ENCODE measurements at regions not wholly inside any gene's neighbourhood (a gene's known extent, or its start where the extent isn't known, plus 50 kb on each side); places are given as distances from the start of the nearest gene placed in this dataset.

DNA sequence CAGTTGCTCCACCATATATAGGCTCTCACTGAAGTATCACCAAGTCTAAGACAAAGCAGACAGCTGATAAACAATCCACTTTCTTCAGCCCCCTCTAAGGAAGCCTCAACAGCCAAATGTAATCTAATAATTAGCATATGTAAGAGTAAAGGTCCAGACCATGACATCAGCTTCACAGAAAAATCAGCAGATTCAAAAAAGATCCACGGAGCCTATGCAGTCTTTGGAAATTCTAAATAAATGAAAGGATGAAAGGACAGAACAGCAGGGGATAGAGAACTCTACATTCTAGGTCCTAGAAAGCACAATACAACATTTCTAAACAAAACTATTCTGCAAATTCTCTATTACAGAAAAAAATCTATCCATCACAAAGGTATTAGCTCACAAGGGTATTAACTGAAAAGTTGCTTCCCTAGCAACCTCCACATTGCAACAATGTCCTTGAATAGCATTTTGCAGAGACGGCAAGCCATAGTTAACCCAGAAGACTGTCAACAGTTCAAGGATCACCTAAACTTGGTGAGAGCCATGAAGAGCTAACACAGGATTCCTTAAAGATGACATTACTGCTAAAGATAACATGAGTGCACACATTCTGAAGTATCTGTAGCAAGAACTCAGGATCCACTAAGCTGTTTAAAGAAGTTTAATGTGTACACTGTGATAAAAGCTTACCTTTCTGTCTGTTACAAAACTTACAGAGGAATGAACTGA, 74.3 kb downstream of the SIPA1L2 start:
- TF ChIP-seq POLR2AphosphoS5 (IDR thresholded peaks at IDR 0.05; ENCODE audit: insufficient read depth, low read depth, low read length): no peak
- no peak for TF ChIP-seq CTCF (IDR thresholded peaks at IDR 0.05; ENCODE audit: extremely low read depth in 1 of 2, insufficient read depth in 1 of 2, low read depth in 1 of 2, low read length in 2 of 2)
- TF ChIP-seq POLR2A (IDR thresholded peaks at IDR 0.05; ENCODE audit: low read depth, low read length): no peak
- TF ChIP-seq, protein P1, sequence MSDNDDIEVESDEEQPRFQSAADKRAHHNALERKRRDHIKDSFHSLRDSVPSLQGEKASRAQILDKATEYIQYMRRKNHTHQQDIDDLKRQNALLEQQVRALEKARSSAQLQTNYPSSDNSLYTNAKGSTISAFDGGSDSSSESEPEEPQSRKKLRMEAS (IDR thresholded peaks at IDR 0.05; ENCODE audit: insufficient read depth, insufficient read length): no peak
- no peak for TF ChIP-seq JUN (IDR thresholded peaks at IDR 0.05; ENCODE audit: borderline replicate concordance, insufficient read depth, insufficient read length, low read depth)
- no peak for TF ChIP-seq FOS (IDR thresholded peaks at IDR 0.05; ENCODE audit: borderline replicate concordance, insufficient read depth, low read length)
- no peak for TF ChIP-seq GATA2 (IDR thresholded peaks at IDR 0.05; ENCODE audit: insufficient read depth, insufficient read length, low read depth, low read length)
- no peak for TF ChIP-seq EZH2 (IDR thresholded peaks at IDR 0.05; ENCODE audit: borderline replicate concordance, low read depth, low read length, severe bottlenecking)

All from endothelial cell of umbilical vein (primary cell).